CD4-positive, alpha-beta T cell treated with Interferon gamma for 1 hour (primary cell): ENCODE measurements at regions not wholly inside any gene's neighbourhood (a gene's known extent, or its start where the extent isn't known, plus 50 kb on each side); places are given as distances from the start of the nearest gene placed in this dataset.
"Not testable (repeated sequence)": the region's sequence is repeated elsewhere in the genome, so short reads cannot be mapped to it uniquely, and the experiment has no call there.

Experiments
- DNase-seq: peaks from one replicate; pipeline ENCODE4 v3.0.0-alpha.2; 2020

DNA sequence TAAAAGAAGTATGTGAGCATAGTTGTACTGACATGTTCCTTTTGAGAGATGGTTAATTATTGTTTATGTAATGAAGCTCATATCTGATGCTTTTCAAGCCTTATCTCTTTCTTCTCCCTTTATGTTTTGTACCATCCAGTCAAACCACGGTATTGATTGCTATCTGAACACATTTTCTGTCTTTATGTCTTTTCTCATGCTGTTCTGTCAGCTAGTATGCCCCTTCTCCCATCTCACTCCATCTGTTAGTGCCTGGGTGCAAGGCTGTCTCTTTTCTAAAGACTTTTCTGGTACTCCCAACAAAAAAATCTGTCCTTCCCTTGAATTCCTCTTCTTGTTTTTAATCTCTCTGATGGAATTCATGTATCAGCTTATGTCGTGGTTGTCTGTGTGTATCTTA lies 883.8 kb upstream of the IGFBP7 start:
- DNase-seq = no peak

DNA sequence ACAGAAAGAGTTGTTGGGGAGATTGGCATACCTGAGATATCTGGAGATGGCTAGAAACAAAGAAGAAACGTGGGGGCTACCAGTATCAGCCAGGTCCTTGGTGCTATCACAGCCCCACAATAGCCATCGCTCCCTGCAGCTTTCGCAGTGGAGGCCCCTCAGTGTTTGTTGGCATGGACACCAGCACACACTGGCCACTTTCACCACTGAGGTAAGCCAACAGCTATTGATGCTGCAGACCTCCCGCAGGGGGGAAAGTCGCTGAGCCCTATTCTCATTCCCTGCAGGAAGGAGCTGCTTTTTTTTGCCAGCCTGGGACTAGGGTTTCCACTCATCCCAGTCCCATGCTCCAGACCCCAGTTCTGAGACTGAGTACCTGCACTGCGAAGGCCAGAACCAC lies 879.2 kb upstream of the IGFBP7 start:
- DNase-seq = no peak

- no peak for DNase-seq
Observed at GRCh38 chr4:57985161-57985560, 875.0 kb upstream of the IGFBP7 start.

GRCh38 chr4:57981123-57981522 lies 870.9 kb upstream of the IGFBP7 start:
- DNase-seq = no peak

GRCh38 chr4:57974821-57975220 lies 864.6 kb upstream of the IGFBP7 start:
- no peak for DNase-seq

DNA sequence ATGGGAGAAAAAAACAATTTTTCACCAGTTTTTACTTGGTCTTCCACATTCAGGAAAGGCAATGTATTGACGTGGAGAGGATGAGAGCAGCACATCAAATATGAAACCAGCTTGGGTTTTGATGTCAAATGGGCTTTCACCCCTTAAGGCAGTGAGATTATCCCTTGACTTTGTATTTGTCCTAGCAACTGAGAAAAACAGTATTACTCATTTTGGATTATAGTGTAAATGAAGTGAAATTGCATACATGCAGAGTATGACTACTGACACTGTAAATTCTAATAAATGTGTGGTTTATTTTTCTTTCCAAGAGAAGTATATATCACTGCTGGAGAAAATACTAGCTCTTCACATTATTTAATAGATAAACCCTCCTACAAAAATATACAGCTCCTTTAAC lies 863.6 kb upstream of the IGFBP7 start:
- no peak for DNase-seq

DNA sequence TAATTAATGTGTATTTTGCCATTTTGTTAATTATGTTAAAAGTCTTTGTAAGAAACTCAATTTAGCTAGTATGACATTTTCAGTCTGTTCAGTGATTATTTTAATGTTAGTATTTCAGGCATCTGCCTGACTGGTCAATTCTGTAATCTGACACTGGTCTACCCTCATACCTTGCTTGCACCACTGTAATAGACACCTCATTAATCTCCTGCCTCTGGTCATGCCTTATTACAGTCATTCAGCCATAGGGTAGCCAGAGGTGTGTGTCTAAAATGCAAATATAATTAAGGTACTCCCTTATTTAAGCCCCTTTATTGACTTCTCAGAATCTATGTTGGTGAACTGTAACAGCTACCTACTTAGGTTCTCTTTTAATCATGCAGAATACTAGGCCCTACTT lies 861.1 kb upstream of the IGFBP7 start:
- DNase-seq = no peak

GRCh38 chr4:57966987-57967760 lies 857.0 kb upstream of the IGFBP7 start:
- no peak for DNase-seq

DNA sequence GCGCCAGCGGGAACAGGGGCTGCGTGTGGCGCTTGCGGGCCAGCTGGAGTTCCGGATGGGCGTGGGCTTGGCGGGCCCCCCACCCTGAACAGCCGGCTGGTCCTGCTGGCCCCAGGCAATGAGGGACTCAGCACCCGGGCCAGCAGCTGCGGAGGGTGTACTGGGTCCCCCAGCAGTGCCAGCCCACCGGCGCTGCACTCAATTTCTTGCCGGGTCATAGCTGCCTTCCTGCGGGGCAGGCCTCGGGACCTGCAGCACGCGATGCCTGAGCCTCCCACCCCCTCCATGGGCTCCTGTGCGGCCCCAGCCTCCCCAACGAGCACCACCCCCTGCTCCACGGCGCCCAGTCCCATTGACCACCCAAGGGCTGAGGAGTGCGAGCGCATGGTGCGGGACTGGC lies 855.2 kb upstream of the IGFBP7 start:
- DNase-seq = not testable (repeated sequence)

- DNase-seq = no peak
Observed at GRCh38 chr4:57945298-57945697, 835.1 kb upstream of the IGFBP7 start.

- DNase-seq = no peak
Observed at GRCh38 chr4:57943682-57944081, 833.5 kb upstream of the IGFBP7 start.

DNA sequence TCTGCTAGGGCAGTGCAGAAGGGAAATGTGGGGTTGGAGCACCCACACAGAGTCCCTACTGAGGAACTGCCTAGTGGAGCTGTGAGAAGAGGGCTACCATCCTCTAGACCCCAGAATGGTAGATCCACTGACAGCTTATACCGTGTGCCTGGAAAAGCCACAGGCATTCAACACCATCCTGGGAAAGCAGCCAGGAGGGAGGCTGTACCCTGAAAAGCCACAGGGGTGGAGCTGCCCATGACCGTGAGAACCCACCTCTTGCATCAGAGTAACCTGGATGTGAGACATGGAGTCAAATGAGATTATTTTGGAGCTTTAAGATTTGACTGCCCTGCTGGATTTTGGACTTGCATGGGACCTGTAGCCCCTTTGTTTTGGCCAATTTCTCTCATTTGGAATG lies 827.1 kb upstream of the IGFBP7 start:
- not testable (repeated sequence) for DNase-seq

- DNase-seq = no peak
Observed at GRCh38 chr4:57926311-57926710, 816.1 kb upstream of the IGFBP7 start.

- DNase-seq = no peak
Observed at GRCh38 chr4:57924951-57925350, 814.8 kb upstream of the IGFBP7 start.

- no peak for DNase-seq
Observed at GRCh38 chr4:57916479-57916878, 806.3 kb upstream of the IGFBP7 start.

DNA sequence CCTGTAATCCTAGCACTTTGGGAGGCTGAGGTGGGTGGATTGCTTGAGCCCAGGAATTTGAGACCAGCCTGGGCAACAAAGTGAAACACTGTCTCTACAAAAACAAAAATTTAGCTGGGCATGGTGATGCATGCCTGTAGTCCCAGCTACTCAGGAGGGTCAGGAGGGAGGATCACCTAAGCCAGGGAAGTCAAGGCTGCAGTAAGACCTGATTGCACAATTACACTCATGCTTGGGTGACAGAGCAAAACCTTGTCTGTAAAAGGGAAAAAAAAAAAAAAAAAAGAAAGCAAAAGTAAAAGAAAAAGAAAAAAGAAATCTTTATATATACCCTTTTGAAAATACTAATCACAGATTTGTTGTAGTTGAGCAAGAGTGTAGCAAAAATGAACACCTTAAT lies 801.0 kb upstream of the IGFBP7 start:
- DNase-seq = no peak

GRCh38 chr4:57910151-57910550 lies 800.0 kb upstream of the IGFBP7 start:
- DNase-seq = no peak

- no peak for DNase-seq
Observed at GRCh38 chr4:57905965-57906364, 795.8 kb upstream of the IGFBP7 start.

DNA sequence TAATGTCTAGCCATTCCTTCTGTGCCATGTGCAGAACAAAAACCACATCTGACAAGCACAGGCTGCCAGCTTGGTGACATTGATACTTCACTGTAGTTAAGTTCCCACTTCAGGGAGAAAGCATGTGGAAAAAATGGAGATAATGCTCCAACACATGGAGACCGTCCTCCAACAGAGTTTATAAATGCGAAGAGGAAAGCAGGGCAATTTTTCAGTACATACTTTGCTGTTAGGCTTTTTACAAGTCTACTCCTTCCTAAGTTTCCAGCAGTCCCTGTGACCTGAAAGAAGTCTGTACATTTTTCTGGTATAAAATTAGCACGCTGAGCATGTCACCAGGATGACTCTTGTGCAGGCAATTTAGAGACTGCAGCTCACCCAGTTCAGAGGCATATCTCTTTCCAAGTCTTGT lies 766.9 kb upstream of the IGFBP7 start:
- DNase-seq = no peak

- no peak for DNase-seq
Observed at GRCh38 chr4:57875829-57876392, 765.7 kb upstream of the IGFBP7 start.

GRCh38 chr4:57866468-57867171 lies 756.4 kb upstream of the IGFBP7 start:
- no peak for DNase-seq

DNA sequence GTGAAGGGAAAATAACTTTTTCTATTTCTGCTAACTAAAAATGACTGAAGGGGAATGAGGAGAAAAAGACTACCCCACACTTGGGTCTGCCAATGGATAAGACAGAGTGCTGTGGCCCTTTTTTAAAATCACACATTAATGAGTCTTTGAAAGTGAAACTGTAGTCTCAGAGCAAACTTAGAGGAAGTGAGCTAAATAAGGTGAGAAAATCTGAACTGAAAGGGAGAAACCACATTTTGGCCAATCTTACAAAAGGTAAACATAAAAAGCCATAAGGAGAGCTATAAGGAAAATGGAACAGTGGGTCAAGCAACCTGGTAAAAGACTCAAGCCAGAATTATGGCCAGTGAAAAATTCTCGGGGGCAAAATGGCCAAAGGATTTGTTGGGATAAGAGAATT lies 755.1 kb upstream of the IGFBP7 start:
- no peak for DNase-seq

GRCh38 chr4:57854748-57855147 lies 744.6 kb upstream of the IGFBP7 start:
- no peak for DNase-seq

- DNase-seq = no peak
Observed at GRCh38 chr4:57850141-57850540, 740.0 kb upstream of the IGFBP7 start.
